ENCODE measurements at regions not wholly inside any gene's neighbourhood (a gene's known extent, or its start where the extent isn't known, plus 50 kb on each side); places are given as distances from the start of the nearest gene placed in this dataset.
A peak's percentile ranks its signal among the peaks of the same experiment; 100 is the strongest.

GRCh38 chr14:104293851-104294627, 155.7 kb downstream of the KIF26A start:
- peak; percentile 55 for TF ChIP-seq CTCF (IDR thresholded peaks at IDR 0.05)
- no peaks in the 10 kb centered on the region for H3K9me3 ChIP-seq
- no peak overlapping the region for H3K4me3 ChIP-seq
- no peaks in the 10 kb centered on the region for H3K36me3 ChIP-seq (ENCODE audit: low read depth)
- intact Hi-C loops (cut with DNase I, micrococcal nuclease) = no loop called here
- peak; percentile 75 for ATAC-seq
- peak; percentile 49 to 74 (median 62) for DNase-seq
- H3K4me1 ChIP-seq (ENCODE audit: low read depth) = peaks cover 16% of the 10 kb centered on the region

DNA sequence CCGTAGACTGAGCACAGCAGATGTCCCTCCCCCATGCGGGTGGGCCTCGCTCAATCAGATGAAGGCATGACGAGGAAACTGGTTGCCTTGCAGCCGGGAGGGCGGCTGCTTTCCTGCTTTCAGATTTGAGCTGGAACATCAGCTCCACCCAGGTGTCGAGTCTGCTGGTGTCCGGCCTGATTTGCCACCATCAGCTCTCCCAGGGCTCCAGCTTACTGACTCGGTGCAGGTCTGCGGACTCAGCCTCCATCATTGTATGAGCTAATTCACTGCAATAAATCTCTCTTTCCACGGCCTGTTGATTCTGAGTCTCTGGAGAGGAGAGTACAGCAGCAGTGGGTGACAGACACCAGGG, 156.2 kb downstream of the KIF26A start:
- DNase-seq (peak; percentile 51 to 61 (median 52)), ATAC-seq (peak; percentile 59)
- Histone ChIP-seq H3K4me3 (no peak overlapping the region), H3K36me3 (ENCODE audit: low read depth) (no peaks in the 10 kb centered on the region), H3K9me3 (no peaks in the 10 kb centered on the region), H3K4me1 (ENCODE audit: low read depth) (peaks cover 16% of the 10 kb centered on the region)
- no peak for TF ChIP-seq CTCF (IDR thresholded peaks at IDR 0.05)
- intact Hi-C loops (cut with DNase I, micrococcal nuclease) = no loop called here

DNA sequence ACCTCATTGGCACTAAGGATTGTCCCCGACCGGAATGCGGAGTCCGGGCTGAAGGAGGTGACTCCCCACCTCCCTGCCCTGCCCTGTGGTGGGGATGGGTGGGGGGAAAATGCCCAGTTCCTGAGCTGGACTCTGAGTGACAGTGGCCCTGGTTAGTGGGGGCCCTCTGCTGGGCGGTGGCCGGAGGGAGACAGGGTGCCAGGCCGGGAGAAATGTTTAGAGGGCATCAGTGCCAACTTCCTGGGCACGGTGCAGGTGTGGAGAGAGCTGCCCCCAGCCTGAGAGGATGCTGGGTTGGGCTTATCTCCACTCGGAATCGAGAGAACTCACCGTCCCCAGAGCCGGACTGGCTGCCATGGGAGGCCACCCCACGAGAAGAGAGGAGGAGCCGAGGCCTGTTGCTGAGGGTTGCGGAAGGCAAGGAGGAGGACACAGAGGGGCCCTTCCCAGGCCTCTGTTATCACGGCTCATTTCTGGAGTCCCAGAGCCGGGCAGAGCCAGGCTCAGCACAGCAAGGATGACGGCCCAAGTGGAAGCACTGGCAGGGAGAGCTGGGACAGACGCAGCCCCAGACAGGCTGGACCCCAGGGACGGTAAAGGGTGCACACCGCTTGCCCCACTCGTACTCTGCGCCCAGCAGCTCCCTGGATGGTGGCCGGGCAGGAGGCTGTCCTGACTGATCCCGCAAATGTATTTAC, 156.7 kb downstream of the KIF26A start:
- peak; percentile 33 for ATAC-seq
- DNase-seq = peak in 2 of 3 donors; percentile 28 to 36
- Histone ChIP-seq H3K36me3 (ENCODE audit: low read depth) (no peaks in the 10 kb centered on the region), H3K4me1 (ENCODE audit: low read depth) (peaks cover 16% of the 10 kb centered on the region), H3K4me3 (no peak overlapping the region), H3K9me3 (no peaks in the 10 kb centered on the region)
- TF ChIP-seq CTCF (IDR thresholded peaks at IDR 0.05) = no peak
- intact Hi-C loops (cut with DNase I, micrococcal nuclease) = no loop called here

DNA sequence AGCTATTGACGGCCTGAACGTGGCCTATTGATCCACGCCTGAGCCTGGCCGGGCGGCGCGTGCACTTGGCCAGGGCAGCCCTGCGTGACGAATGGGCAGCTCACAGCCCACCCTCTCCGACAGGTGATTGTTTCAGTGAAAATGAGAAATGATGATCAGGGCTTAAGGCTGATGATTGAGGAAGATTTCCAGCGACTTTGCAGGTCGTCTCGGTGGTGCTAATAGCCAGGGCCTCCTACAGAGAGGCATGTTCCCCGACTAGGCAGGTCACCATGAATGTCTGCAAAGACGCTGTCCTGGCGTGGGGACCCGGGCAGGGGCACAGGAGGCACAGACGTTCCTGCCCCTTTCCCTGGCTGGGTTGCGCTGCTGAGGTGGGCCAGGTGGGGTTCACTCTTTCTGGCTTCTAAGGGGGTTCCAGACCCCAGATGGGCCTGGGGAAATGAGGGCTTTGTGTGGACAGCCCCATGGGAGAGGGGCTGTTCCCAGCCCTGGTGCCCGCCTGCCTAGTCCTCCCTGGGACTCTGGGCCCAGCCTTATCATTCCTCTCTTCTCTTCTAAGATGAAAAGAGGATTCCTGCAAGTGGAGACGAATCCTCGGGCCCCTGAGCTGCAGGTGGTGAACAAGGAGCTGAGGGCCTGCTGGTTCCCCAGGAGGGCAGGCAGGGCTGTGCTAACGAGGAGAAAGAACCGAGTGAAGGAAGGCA, 157.4 kb downstream of the KIF26A start:
- intact Hi-C loops (cut with DNase I, micrococcal nuclease) = no loop called here
- no peak for TF ChIP-seq CTCF (IDR thresholded peaks at IDR 0.05)
- Histone ChIP-seq H3K4me3 (no peak overlapping the region), H3K9me3 (no peaks in the 10 kb centered on the region), H3K36me3 (ENCODE audit: low read depth) (no peaks in the 10 kb centered on the region), H3K4me1 (ENCODE audit: low read depth) (peaks cover 16% of the 10 kb centered on the region)
- ATAC-seq = no peak
- DNase-seq = peak in 2 of 3 donors; percentile 9 to 26

DNA sequence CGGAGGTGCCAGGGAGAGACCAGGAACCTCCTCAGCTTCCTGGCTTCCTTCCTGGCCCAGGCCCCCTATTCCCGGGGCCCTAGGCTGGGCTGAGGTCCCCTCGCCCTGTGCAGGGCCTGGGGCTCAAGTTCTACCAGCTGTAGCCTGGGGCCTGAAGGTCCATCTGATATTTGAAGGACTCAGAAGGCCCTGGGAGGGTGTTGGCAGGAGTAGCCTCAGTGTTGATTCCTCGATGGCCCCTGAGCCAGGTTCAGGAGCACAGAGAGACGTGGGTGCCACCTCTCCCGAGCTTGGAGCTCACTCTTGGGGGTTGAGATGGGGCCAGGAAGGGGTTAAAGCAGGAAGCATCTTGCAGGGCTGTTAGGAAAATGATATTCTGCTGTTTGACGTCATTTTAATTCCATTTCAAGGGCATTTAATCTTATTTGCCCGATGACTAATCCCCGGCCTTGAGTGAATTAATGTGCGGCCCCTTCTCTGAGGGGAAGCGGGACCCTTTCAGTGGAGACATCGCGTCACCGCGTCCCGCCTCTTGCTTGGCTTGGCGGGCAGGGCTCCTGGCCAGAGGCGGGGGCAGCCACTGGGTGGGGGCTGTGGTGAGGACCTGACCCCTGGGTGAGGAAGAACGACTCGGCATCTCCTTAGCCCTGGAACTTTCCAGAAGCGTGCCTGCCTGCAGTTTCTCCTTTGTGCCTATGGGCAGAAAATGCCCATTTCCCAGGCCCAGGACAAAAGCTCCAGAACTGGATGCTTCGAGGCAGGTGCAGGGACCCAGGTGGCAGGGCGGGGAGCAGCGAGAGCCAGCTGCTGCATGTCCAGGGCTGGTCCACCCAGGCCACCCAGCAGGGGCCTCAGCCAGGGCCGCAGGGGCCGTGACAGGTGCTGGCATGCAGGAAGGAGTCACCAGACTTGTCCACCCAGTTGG, 158.3 kb downstream of the KIF26A start:
- Histone ChIP-seq H3K36me3 (ENCODE audit: low read depth) (no peaks in the 10 kb centered on the region), H3K4me3 (no peak overlapping the region), H3K4me1 (ENCODE audit: low read depth) (peaks cover 13% of the 10 kb centered on the region), H3K9me3 (no peaks in the 10 kb centered on the region)
- intact Hi-C loops (cut with DNase I, micrococcal nuclease) = no loop called here
- ATAC-seq (no peak), DNase-seq (peak in 2 of 3 donors; percentile 20 to 34)
- TF ChIP-seq CTCF (IDR thresholded peaks at IDR 0.05) = no peak

Data from mucosa of descending colon (tissue), 3 donors.